HG03108 (cell line): ENCODE measurements at regions not wholly inside any gene's neighbourhood (a gene's known extent, or its start where the extent isn't known, plus 50 kb on each side); places are given as distances from the start of the nearest gene placed in this dataset.
"Not testable (repeated sequence)": the region's sequence is repeated elsewhere in the genome, so short reads cannot be mapped to it uniquely, and the experiment has no call there.

Experiments used
- ATAC-seq: cut with Tn5 transposase; IDR thresholded peaks from one replicate; pipeline ENCODE4 v1.9.1; 2021; ENCODE audit warnings: moderate library complexity; ENCODE audit not compliant: unreplicated experiment

DNA sequence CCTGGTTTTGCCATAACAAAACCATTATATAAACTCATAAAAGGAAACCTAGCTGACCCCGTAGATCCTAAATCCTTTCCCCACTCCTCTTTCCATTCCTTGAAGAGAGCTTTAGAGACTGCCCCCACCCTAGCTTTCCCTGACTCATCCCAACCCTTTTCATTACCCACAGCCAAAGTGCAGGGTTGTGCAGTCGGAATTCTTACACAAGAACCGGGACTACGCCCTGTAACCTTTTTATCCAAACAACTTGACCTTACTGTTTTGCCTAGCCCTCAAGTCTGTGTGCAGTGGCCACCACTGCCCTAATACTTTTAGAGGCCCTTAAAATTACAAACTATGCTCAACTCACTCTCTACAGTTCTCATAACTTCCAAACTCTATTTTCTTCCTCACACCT lies 116.0 kb upstream of the PTPN13 start:
- not testable (repeated sequence) for ATAC-seq

DNA sequence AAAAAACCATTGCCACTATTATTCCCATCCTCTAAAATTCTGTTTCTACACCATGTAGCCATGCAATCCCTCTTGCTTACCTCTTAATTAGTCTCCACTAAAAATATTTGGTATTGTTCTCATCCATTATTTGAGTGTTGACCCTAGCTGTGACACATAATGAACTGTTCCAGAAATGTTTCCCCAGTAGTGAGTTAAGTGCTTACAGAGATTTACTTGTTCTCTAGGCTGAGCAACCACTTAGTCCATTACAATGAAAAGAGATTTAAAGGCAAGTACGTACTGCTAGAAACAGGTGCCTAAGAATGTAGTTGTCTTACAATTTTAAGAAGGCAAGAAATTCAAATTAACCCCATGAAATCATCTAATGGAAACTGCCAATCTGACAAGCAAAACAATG lies 112.7 kb upstream of the PTPN13 start:
- ATAC-seq: no peak

DNA sequence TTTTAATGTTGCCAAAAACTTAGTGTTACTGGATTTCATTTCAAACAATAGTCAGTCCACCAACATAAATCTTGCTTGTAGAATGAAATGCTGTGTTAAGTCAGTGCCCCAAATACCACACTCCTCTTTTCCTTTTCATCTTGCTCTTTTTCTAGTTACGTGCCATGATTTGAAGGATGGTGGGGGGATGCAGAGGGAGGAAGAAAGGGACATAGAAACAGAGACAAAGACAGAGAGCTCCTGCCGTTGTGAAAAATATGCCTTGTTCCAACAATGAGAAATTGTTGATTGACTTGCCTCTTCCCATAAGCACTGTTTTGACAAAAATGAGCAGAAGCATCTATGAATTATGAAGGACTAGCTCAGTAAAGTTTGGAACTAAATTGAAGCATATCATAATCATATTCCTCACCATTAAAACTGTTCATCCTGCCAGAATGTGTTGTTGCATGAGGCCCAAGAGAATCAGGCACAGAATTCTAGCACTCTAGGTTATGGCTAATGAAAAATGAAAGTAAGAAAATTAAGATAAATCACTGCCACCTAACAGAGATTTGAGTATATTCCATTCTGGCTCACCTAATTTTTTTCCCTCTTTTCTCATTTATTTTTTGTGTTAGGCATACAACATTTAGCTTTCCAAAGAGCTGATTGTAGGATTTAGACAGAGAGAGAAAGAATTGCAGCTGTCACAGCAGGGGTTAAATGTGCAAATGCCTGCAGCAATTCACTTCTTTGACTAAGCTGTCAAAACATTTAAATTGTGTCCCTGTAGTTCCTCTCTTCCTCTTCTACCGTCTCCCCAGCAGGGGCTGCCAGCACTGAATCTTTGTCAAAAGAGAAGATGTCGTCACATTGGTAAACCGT lies 111.6 kb upstream of the PTPN13 start:
- ATAC-seq: no peak

DNA sequence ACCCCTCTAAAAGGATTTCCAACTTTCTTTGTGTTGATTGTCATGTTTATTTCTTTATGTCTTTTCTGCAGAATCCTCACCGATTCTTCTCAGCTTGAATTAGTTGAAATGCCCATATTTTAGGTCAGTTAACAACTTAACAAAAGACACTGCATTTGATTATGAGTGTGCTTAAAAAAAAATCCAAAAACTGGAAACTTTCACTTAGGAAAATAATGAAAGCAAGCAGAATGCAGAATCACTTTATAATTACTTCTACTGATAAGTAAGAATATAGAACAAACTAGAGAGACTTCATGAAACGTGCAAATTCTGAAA lies 111.0 kb upstream of the PTPN13 start:
- no peak for ATAC-seq

DNA sequence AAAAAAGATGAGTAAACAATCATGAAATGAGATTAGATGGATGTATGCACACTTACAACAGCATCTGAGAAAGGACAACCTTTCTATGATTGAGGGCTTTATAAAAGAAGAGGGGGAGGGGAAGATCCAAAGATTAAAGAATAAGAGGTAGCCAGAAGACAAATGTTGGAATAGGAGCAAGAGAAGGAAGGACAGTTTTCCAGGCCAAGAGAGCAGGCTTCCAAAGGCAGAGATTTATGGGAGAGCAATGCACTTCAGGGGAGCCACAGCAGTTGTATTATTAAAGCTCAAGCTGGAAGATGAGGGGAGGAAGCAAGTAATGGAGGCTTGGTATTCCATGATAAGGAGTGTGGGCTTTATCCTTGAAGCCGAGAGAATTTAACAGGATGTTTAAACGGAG lies 110.3 kb upstream of the PTPN13 start:
- no peak for ATAC-seq

DNA sequence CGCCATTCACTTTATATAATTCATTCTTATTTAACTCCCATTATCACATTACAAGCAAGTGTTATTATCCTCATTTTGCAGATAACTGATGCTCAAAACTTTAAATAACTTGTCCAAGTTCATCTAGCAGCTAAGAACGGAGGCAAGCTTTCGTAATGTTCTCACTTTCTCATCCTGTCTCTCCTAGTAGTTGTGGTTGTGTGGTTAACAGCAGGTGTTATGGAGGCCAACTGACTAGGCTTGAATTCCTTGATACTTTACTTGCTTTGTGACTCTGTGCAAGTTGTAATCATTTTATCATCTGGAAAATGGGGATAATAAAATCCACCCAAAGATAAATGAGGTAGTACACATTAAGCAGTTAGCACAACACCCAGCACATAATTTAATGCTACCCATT lies 109.9 kb upstream of the PTPN13 start:
- no peak for ATAC-seq

DNA sequence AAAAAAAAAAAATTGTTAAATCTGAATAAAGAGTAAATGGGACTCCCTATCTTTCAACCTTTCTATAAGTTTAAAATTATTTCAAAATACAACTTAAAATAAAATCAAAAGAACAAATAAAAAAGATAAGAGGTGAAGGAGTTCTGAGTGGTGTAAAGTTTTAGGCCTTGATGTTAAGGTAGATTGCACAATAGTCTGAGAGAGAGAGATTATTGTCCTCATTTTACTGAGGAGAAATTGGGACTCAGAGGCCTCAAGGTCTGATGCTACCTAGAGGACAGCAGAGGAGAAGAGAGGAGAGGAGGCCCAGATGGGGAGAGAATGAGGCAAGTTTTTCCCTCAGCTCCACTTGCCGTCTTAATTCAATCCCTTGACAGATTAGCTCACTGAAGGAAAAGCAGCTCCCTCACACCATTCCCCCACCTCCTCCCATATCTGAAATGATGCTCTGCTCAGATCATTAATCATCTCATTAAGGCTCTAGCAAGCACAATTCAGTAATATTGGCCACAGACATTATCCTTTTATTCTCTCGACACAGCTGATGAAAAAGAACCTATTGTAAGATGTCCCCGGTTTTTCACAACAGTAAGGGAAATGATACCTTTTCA lies 106.3 kb upstream of the PTPN13 start:
- no peak for ATAC-seq

DNA sequence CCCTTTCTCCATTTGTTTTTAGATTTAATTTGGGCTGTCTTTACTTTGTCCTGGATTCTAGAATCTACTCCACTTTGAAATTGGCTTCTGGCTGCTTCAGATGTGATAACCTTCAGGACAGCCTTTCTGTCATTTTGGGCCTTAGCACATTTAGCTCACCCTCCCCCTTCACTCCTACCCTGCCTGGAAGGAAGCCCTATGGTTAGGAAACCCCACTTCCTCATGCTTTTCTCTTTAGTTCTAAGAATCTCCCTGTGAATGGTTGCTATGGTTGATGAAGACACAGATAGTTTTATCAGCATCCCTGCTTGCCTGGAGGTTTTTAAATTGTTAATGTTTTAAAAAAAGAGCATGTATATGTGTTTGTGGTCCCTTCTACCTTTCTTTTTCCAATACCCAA lies 100.7 kb upstream of the PTPN13 start:
- ATAC-seq: no peak

DNA sequence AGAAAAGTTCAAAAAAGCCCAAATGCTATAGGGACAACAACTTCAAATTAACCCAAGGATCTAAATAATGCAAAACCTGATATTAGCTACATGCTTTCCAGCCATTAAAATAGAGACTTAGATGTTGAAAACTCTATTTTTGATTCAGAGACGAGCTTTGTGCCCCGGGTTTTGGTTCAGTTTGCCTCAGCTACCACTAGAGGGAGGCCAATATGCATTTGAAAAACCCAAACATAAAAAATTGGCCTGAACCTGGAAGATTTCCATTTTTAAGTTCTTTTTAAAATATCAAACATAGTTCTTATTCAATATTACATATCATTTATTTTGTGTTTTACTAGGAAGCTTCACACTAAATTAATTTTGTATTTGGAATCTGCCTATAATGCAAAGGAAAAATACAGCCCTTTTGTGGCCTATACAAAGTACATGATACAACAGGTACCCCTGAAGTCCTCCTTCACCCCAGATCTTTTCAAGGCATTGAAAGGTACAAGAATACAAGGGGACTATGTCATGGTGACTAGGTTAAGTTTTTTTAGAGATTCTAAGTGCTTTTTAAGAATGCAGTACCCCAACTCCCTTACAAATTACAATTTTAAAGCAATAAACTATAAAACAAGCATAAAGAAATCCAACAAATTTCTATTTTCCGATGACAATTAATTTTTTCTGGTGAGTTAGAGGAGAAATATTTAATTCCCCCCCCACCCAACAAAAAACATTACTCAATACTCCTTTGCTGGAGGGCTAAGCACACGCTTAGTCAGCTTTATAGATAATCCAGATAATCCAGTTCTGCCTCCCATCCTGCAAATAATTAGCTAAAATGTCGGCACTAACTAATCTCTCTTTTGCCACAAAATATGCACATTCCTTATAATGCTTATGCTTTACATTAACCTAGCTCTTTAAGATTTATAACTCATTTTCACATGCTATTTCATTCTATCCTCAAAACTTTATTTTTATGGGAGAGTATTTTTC lies 97.7 kb upstream of the PTPN13 start:
- no peak for ATAC-seq

DNA sequence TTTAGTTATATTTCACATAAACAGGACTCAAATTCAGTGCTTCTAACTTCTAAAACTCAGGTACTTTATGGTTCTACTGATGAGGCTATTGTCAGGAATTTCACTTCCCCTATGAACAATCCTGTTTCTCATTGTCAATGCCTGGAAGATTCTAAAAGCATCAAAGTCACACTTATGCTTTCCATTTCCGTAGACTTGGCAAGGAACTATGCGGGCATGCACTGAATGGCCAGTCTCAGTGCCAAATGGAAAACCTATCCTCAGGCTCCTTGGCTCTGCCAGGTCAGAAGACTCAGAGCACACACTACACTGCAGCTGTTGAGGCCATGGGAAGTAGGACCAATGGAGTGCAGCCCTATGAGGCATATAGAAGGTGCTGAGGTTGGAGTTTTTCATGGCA lies 97.0 kb upstream of the PTPN13 start:
- ATAC-seq: no peak

DNA sequence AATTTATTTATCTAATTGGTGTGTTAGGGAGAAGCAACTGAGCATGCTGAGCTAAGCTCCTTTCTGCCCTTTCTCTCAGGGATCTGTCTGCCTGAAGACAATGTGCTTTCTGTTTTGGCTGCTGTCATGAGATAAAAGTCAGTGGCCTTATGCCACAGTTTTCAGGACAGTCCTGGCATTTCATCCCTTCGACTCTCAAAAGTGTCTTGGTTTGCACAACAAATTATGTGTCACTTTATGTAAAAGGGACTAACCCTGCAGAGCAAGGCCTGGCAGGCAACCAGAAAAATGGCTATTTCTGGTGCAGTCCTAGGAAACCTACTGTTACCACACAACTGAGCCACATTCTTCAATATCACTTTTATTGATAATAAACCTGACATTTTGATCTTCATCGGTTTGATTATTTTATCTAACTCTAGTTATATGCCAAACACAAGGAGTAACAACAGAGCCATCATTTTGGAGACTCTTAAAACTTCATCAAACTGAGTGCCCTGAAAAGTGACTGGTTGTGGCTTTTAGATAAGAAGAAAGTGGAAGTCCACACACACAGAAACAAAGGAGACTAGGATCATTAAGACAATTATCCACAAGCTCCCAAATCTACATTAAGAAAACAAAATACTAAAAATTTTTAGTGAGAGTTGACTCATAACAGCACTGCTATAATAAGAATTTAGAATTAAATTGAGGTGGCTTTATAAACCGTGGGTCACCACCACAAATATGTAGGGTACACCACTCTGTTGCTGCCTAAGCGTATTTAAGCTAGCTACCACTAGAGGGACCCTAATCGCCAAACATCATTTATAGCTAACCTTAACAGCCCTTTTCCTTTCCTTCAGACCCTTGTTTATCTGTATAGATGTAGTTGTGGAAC lies 95.9 kb upstream of the PTPN13 start:
- peak; percentile 76 for ATAC-seq

DNA sequence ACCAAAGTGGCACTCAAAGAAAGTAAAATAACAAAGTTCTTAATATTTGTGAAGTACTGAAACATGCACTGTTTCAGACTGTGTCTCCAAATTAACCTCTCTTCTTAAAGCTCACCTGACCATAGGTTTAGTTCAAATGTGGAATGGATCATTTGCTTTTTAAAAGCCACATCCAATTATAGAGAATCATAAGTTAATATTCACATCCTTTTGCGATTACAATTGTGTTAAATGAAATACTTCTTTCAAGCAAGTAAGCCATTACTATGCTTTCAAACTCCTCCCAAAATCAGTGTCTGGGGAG lies 95.3 kb upstream of the PTPN13 start:
- ATAC-seq: peak; percentile 18

DNA sequence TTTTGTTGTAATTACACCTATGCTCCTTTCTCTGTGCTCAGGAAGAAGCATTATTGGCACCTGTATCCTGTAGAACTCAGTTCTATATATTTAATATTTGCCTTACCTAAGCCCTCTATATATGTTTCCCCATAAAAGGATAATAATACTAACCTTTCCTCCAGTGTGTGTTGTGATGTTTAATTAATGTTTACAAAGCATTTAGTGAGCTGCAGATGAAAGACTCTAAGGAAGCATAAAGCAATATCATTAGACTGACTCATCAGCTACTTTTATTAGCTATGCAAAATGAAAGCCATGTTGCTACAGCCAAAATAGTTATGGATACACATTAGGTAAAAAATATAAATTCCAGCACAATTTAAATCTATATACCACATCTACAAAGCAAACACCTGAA lies 93.6 kb upstream of the PTPN13 start:
- ATAC-seq: no peak

DNA sequence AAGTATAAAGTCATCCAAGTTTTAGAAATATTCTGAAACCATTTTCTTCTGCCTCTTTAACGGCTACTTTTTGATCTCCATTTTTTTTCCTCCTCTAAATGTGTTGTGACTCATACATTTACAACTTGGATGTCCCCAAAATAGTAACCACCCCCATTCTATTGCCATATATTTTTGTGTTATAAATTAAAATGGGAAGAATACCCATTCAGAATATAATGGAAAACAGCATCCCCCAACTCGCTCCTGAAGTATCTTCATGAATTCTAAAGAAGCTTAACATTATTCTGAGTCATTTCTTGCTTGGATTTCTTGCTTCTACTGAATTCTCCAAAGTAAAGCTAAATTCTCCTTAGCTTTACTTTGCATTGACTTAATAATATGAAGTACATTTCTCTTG lies 92.0 kb upstream of the PTPN13 start:
- no peak for ATAC-seq

DNA sequence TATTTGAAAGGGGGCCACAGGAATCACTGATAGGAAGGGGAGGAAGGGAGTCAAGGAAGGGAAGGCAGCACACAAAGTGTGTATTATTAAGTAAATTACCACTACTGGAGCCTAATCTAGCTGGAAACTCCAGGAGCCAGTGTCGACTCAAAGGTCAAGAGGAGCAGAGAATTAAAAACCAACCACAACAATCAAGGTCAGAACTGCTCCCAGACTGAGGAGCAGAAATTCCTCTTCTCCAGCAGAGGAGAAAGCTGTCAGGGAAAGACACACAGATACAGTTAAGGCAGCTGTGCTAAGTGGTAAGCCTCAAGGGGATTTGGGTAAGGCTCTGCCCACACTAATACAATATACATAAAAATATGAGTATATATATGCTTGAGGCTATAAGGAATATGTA lies 87.5 kb upstream of the PTPN13 start:
- no peak for ATAC-seq

DNA sequence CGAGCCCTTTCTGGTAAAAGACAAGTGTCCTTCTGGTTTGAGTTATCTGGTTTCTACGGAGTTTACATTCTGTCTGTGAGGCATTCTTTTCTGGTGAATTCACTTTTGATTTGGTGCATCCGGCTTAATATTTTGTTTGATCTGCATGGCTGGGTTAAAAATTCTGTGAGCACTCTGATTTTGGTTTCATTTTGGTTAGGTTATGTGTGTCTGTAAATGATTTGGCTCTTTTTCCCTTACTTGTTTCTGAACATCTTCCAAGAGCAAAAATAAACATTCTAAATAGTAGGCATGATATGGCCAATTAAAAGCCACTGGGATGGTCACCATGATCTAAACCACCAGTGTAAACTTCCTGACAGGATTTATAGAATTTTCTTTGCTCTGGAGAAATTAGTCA lies 85.7 kb upstream of the PTPN13 start:
- no peak for ATAC-seq

DNA sequence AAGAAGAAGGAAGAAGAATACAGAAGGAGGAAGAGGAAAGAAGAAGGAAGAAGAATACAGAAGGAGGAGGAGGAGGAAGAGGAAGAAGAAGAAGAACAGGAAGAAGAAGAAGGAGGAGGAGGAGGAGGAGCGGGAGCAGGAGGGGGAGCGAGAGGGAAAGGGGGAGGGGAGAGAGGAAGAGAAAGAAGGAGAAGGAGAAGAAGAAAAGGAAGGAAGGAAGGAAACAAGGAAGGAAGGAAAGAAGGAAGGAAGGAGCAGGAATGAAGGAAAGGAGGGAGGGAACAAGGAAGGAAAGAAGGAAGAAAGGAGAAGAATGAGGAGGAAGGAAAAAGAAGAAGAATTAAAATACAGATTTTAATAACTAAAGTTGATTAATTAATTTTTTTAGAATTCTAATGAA lies 82.5 kb upstream of the PTPN13 start:
- ATAC-seq: no peak

DNA sequence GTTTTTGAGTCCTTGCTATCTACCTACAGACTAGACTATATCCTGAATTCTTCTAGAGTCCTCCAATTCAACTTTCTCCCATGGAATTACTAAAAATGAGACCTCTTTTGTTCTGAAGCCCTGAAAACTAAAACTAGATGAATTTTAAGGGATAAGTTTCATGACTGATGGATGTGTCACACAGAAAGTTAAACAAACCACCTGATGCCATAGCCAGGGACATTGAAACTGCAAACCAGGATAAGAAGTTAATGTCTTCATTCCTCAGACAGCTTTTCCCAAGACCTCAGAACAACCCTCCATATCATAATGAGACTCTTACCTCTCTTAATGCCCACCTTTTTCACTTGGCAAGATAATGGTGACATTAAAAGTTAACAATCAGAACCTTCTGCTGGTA lies 81.5 kb upstream of the PTPN13 start:
- ATAC-seq: no peak

DNA sequence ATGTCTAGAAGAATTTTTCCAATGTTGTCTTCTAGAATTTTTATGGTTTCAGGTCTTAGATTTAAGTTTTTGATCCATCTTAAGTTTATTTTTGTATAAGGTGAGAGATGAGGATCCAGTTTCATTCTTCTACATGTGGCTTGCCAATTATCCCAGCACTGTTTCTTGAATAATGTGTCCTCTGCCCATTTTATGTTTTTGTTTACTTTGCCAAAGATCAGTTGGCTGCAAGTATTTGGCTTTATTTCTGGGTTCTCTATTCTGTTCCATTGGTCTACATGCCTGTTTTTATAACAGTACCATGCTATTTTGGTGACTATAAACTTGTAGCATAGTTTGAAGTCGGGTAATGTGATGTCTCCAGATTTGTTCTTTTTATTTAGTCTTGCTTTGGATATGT lies 78.2 kb upstream of the PTPN13 start:
- not testable (repeated sequence) for ATAC-seq

DNA sequence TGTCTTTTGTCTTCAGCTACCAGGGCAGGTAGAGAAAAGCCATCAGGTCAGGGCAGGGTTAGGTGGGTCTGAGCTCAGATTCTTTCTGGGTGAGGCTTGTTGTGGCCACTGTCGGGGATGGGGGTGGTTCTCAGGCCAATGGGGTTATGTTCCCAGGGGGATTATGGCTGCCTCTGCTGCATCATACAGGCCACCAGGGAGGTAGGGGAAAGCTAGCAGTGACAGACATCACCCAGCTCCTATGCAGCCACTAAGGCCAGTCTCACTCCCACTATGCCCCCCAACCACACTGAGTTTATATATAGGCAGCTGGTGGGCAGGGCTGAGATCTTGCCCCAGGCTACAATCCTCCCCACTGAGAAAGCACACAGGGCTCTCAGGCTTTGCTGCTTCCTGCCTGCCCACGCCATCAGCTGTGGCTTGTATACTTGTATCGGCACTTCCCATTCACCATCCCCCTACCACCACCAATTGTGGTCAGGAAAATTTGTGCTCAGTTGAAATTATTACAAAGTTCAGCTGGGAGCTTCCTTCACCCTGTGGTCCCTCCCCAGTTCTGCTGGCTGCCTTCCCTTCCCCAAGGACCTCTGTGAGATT lies 72.6 kb upstream of the PTPN13 start:
- no peak for ATAC-seq

DNA sequence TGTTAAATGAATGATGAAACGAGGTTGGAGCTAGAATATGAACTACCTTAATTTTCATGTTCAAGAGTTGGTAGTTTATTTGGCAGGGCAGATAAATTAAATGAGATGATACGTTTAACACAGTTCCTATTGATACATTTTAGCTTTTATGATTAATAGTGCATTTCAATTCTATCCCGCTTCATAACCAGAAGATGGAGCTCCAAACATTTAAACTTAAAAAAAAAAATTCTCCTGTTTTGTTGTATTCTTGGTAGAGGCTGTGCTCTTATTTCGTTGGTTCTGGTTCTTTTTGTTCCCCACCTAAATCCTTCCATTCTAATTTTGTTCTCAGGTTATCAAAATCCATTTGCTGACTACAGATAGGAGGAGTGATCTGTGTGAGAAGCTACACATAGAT lies 71.8 kb upstream of the PTPN13 start:
- no peak for ATAC-seq
